GM12873 (cell line): ENCODE measurements at regions not wholly inside any gene's neighbourhood (a gene's known extent, or its start where the extent isn't known, plus 50 kb on each side); places are given as distances from the start of the nearest gene placed in this dataset.

Experiments used
- TF ChIP-seq, protein P1 (sequence below): IDR thresholded peaks from 2 replicates; pipeline ENCODE4 v1.5.1; 2012; ENCODE audit warnings: low read depth, mild to moderate bottlenecking, moderate library complexity, low read length, control low read depth; ENCODE audit not compliant: insufficient read depth; ENCODE audit errors: missing control alignments

DNA sequence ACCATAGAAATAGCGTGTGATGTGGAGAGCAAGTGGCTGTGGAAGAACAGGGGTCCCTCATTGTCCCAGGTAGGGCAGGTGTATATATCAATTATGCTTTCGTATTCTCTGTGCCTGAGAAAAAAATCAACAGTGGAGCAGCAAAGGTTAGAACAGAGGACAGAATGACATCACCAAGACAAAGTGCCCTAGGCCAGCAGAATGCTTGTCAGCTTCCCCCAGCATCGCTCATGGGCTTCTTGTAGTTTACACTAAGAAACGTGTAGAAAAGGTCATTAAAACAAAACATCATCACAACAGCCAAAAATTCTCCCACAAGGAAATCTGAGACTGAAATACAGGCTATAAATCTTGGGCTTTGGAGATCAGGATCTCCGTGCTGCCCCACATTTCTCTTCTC is 288.0 kb downstream of the TDRD15 start:
- TF ChIP-seq, protein P1, sequence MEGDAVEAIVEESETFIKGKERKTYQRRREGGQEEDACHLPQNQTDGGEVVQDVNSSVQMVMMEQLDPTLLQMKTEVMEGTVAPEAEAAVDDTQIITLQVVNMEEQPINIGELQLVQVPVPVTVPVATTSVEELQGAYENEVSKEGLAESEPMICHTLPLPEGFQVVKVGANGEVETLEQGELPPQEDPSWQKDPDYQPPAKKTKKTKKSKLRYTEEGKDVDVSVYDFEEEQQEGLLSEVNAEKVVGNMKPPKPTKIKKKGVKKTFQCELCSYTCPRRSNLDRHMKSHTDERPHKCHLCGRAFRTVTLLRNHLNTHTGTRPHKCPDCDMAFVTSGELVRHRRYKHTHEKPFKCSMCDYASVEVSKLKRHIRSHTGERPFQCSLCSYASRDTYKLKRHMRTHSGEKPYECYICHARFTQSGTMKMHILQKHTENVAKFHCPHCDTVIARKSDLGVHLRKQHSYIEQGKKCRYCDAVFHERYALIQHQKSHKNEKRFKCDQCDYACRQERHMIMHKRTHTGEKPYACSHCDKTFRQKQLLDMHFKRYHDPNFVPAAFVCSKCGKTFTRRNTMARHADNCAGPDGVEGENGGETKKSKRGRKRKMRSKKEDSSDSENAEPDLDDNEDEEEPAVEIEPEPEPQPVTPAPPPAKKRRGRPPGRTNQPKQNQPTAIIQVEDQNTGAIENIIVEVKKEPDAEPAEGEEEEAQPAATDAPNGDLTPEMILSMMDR = no peak

DNA sequence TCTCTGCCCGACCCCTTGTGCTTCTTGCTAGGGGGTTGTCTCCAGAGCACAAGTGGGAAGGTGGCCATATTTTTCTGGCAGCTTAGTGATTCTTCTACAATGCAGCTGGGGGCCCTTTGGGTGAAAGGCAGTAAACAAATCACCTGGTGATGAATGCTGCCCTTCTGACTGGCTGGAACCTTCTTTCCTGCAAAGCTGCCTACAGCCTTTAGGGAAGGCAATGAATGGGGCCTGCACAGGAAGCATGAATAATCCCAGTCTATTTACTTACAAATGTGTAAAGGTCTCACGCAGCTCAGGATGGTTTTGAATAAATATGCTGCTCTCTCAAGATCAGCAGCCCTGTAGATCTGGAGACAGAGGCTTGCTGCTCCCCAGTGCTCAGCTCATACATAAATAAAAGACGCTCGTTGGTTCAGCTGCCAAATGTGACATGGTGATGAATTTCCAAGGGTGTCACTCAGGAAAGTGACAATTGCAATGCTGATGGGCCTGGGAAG is 289.2 kb downstream of the TDRD15 start:
- TF ChIP-seq, protein P1 = no peak

DNA sequence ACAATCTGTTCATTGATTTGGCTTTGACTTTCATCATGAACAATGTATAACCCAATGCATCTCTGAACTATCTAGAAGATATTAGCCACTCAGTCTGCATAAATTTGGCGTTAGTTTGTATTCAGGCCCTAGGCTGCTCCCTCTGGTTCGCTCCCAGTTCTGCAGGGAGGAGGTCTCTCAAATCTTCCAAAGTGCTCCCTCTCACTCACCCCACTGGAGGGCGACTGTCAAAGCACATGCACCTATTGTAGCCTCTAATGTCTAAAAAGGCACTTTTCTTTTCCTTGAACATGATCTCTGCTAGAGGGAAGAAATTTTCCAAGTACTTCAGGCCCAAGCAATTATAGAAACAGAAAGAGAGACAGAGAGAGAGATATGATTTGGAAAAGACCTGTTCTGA is 291.5 kb downstream of the TDRD15 start:
- TF ChIP-seq, protein P1 = peak; percentile 19

DNA sequence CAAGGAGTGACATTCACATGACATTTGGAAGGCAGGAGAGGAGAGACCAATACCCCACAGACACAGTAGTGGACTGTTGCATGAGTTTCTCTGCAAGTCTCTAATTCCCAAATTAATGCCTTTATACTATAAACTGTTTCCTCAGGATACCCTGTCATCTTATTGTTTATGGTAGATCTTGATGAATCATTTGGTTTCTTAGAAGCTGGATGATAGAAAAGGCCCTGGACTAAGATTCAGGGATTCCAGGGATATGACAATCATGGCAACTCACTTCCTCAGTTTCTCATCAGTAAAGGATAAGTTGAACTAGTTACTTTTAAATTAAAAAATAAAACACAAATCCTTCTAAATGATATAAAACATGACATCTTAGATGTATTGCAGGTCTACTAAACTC is 292.5 kb downstream of the TDRD15 start:
- TF ChIP-seq, protein P1 = no peak

DNA sequence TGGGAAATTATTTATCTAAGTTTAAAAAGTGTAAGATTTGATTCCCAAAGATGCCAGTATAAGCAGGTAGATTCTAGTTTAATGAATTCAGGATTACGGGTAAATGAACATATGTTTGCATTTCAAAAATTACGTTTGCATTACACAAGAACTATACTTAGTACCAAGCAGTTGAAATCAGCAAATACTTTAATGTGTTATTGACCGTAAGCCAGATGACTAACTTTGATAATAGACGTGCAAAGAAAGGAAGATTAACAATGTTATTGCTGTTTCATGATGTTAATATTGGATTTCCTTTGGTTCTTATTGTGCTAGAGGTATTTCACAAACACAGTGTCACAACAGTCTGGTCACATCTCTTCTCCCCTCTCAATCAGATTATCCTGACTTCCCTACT is 294.7 kb downstream of the TDRD15 start:
- TF ChIP-seq, protein P1 = no peak

DNA sequence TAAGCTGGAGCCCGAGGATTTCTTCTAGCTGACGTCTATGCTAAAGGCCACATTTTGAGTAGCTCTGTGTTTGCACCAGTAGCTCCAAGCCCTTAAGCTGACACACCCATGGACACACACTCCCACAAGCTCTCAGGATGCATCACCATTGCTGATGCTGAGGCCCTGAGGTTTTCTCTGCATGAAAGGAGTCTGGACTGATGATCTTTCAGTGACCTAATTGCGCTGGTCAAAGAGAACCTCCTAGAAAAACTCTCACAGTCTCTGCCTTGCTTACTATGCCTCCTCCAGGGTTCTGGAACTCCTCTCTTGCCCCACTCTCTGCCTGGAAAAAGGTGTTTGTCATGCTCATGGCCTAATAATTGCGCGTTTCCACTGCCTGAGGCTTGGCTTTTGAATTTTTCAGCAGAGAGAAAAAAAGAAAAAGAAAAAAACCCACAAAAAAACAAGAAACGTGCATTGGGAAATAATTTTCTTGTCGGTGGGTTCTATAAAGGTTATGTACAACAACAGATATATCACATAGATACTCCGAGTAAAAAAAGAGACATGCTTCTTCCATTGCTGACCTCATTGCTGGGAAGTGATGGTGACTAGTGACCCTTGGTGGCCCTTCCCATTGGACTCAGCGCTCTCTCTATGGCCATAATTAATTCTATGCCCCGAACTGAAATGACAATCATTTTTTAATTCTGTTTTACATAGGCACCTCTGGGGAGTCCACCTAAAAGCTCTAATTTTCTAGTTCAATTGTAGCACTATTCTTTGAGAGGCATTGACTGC is 297.0 kb downstream of the TDRD15 start:
- TF ChIP-seq, protein P1 = no peak

DNA sequence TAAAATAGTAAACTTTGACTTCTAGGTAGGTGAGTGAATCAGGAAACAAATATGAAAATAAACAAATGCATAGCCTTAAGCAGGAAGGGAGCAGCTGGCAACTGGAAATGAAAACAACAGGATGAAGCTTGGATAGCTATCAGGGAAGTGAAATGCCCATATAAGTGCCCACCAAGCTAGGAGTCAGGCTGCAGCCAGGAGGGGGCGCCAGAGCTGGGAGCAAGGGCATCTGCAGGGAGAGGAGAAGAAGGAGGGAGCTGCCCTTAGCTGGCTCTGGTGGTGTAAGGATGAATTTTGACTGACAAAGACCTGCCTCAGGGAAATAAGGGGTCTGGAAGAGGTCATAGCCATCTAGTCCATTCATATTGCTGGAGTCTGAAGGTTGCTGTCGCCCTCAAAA is 298.3 kb downstream of the TDRD15 start:
- TF ChIP-seq, protein P1 = peak; percentile 78
